H9 (cell line): ENCODE measurements at regions not wholly inside any gene's neighbourhood (a gene's known extent, or its start where the extent isn't known, plus 50 kb on each side); places are given as distances from the start of the nearest gene placed in this dataset.

ENCODE experiments used
- DNase-seq: peaks from one replicate; pipeline ENCODE4 v3.0.0-alpha.2; 2017
- H2AFZ ChIP-seq: one replicate; pipeline ENCODE4 v1.6.1; 2013; ENCODE audit warnings: mild to moderate bottlenecking, low read length, control low read depth, moderate library complexity
- H2AK5ac ChIP-seq: 2 replicates; pipeline ENCODE4 v1.6.1; 2013; ENCODE audit warnings: low read length, control low read depth, mixed read lengths; ENCODE audit not compliant: insufficient read length
- H2BK120ac ChIP-seq: one replicate; pipeline ENCODE4 v1.6.1; 2013; ENCODE audit warnings: low read depth, mild to moderate bottlenecking, low read length, control low read depth, inconsistent platforms; ENCODE audit not compliant: poor library complexity, severe bottlenecking
- H2BK12ac ChIP-seq: 2 replicates; pipeline ENCODE4 v1.6.1; 2013; ENCODE audit warnings: low read length, control low read depth, mixed read lengths, low read depth; ENCODE audit not compliant: insufficient read length
- H2BK15ac ChIP-seq: 2 replicates; pipeline ENCODE4 v1.6.1; 2013; ENCODE audit warnings: low read depth, low read length, control low read depth
- H2BK20ac ChIP-seq: one replicate; pipeline ENCODE4 v1.6.1; 2013; ENCODE audit warnings: low read depth, mild to moderate bottlenecking, low read length, control low read depth, inconsistent platforms; ENCODE audit not compliant: poor library complexity, severe bottlenecking
- H2BK5ac ChIP-seq: 2 replicates; pipeline ENCODE4 v1.6.1; 2013; ENCODE audit warnings: low read length, control low read depth, mixed read lengths; ENCODE audit not compliant: insufficient read length
- H3K14ac ChIP-seq: 2 replicates; pipeline ENCODE4 v1.6.1; 2013; ENCODE audit warnings: low read length, control low read depth; ENCODE audit not compliant: insufficient read depth
- H3K18ac ChIP-seq: 2 replicates; pipeline ENCODE4 v1.6.1; 2013; ENCODE audit warnings: low read depth, mild to moderate bottlenecking, mixed read lengths, low read length, control low read depth; ENCODE audit not compliant: insufficient read length
- H3K23ac ChIP-seq: 2 replicates; pipeline ENCODE4 v1.6.1; 2013; ENCODE audit warnings: low read length, control low read depth, mixed read lengths, low read depth; ENCODE audit not compliant: insufficient read length
- H3K23me2 ChIP-seq: 2 replicates; pipeline ENCODE4 v1.6.1; 2013; ENCODE audit warnings: low read depth, mild to moderate bottlenecking, mixed read lengths, low read length, control low read depth; ENCODE audit not compliant: insufficient read length, poor library complexity, severe bottlenecking
- H3K27ac ChIP-seq: 2 replicates; pipeline ENCODE4 v1.5.1; 2013; ENCODE audit warnings: low read length, control low read depth, mixed read lengths, low read depth; ENCODE audit not compliant: insufficient read length
- H3K27me3 ChIP-seq: 2 replicates; pipeline ENCODE4 v1.6.1; 2013; ENCODE audit warnings: low read length, control low read depth, inconsistent platforms; ENCODE audit not compliant: insufficient read depth
- H3K4ac ChIP-seq: 2 replicates; pipeline ENCODE4 v1.6.1; 2013; ENCODE audit warnings: low read depth, mild to moderate bottlenecking, control low read depth, inconsistent platforms, low read length, moderate library complexity
- H3K4me1 ChIP-seq: 2 replicates; pipeline ENCODE4 v1.6.1; 2013; ENCODE audit warnings: low read length, control low read depth, inconsistent platforms; ENCODE audit not compliant: insufficient read depth
- H3K4me2 ChIP-seq: 2 replicates; pipeline ENCODE4 v1.6.1; 2013; ENCODE audit warnings: low read length, control low read depth, mixed read lengths; ENCODE audit not compliant: insufficient read length, insufficient read depth
- H3K56ac ChIP-seq: 2 replicates; pipeline ENCODE4 v1.6.1; 2013; ENCODE audit warnings: low read depth, mild to moderate bottlenecking, mixed read lengths, low read length, control low read depth; ENCODE audit not compliant: insufficient read length
- H3K79me1 ChIP-seq: 2 replicates; pipeline ENCODE4 v1.6.1; 2013; ENCODE audit warnings: low read depth, mild to moderate bottlenecking, moderate library complexity, low read length, control low read depth, inconsistent platforms; ENCODE audit not compliant: insufficient read depth, poor library complexity, severe bottlenecking
- H3K79me2 ChIP-seq: 2 replicates; pipeline ENCODE4 v1.6.1; 2013; ENCODE audit warnings: low read length, control low read depth, inconsistent platforms; ENCODE audit not compliant: insufficient read depth
- H3K9ac ChIP-seq: 2 replicates; pipeline ENCODE4 v1.6.1; 2013; ENCODE audit warnings: low read length, control low read depth, mixed read lengths; ENCODE audit not compliant: insufficient read length; ENCODE audit errors: extremely low read depth
- H3K9me3 ChIP-seq: one replicate; pipeline ENCODE4 v1.6.1; 2013; ENCODE audit warnings: low read depth, low read length, inconsistent platforms; ENCODE audit not compliant: control insufficient read depth
- H3T11ph ChIP-seq: one replicate; pipeline ENCODE4 v1.6.1; 2013; ENCODE audit warnings: mild to moderate bottlenecking, low read length, control low read depth, inconsistent platforms
- H4K20me1 ChIP-seq: one replicate; pipeline ENCODE4 v1.6.1; 2013; ENCODE audit not compliant: control insufficient read depth, insufficient read length, insufficient read depth
- H4K5ac ChIP-seq: 2 replicates; pipeline ENCODE4 v1.6.1; 2013; ENCODE audit warnings: low read depth, mild to moderate bottlenecking, mixed read lengths, low read length, control low read depth; ENCODE audit not compliant: insufficient read length
- H4K8ac ChIP-seq: replicated peaks from 2 replicates; pipeline ENCODE4 v1.6.1; 2013; ENCODE audit warnings: low read length, control low read depth, mixed read lengths, low read depth; ENCODE audit not compliant: insufficient read length
- H4K91ac ChIP-seq: 2 replicates; pipeline ENCODE4 v1.6.1; 2013; ENCODE audit warnings: low read depth, mild to moderate bottlenecking, moderate library complexity, mixed read lengths, low read length, control low read depth; ENCODE audit not compliant: insufficient read length
- H3K27ac Mint-ChIP-seq, 3 experiments: 2 replicates in 2 of 3; 3 replicates in 1 of 3; pipeline ENCODE4 v1.8.0; 2020 to 2021; ENCODE audit warnings: mixed read lengths in 3 of 3, mild to moderate bottlenecking in 1 of 3, moderate library complexity in 1 of 3
- H3K27me3 Mint-ChIP-seq: 2 replicates; pipeline ENCODE4 v1.8.0; 2021; ENCODE audit warnings: low read depth, mild to moderate bottlenecking, moderate library complexity, mixed read lengths
- H3K36me3 Mint-ChIP-seq, 3 experiments: 2 replicates in 2 of 3; 3 replicates in 1 of 3; pipeline ENCODE4 v1.8.0; 2020 to 2021; ENCODE audit warnings: low read depth in 3 of 3, mixed read lengths in 3 of 3; ENCODE audit not compliant: insufficient read depth in 1 of 3
- H3K4me1 Mint-ChIP-seq, 2 experiments: 2 replicates each; pipeline ENCODE4 v1.8.0; 2020; ENCODE audit warnings: mixed read lengths in 2 of 2
- H3K4me3 Mint-ChIP-seq, 2 experiments: 2 replicates in 1 of 2; 3 replicates in 1 of 2; pipeline ENCODE4 v1.8.0; 2020 to 2021; ENCODE audit warnings: mild to moderate bottlenecking in 2 of 2, mixed read lengths in 2 of 2, moderate library complexity in 1 of 2
- H3K9me3 Mint-ChIP-seq, 2 experiments: 2 replicates in 1 of 2; 3 replicates in 1 of 2; pipeline ENCODE4 v1.8.0; 2020; ENCODE audit warnings: mild to moderate bottlenecking in 2 of 2, mixed read lengths in 2 of 2, moderate library complexity in 1 of 2
- CTCF ChIP-seq: fragments of 200-600 bp; sonication (generic); conservative IDR thresholded peaks from 3 replicates; pipeline ENCODE4 v1.8.0; 2021; ENCODE audit warnings: antibody characterized with exemption, mild to moderate bottlenecking
- WGBS: extraction: QIAGEN DNeasy Blood & Tissue Kit; methylation state at CpG from one replicate; pipeline ENCODE4 v1.1.7; 2013; ENCODE audit warnings: missing lambda C conversion rate, low lambda C conversion rate, mixed read lengths; ENCODE audit not compliant: insufficient read length; ENCODE audit errors: extremely low coverage; 5-methylcytosine and 5-hydroxymethylcytosine counted together

- H3K9me3 Mint-ChIP-seq = peaks cover 8 to 18% of the 10 kb centered on the region in 2 experiments
- Histone ChIP-seq H3K9ac (no peak overlapping the region), H2BK12ac (no peak overlapping the region), H3T11ph (no peak overlapping the region), H4K5ac (no peak overlapping the region), H4K8ac (no peak overlapping the region), H3K9me3 (peaks cover 2% of the 10 kb centered on the region), H3K14ac (no peak overlapping the region), H3K18ac (no peak overlapping the region), H4K20me1 (no peaks in the 10 kb centered on the region), H3K23ac (no peak overlapping the region), H2BK20ac (no peak overlapping the region), H2BK5ac (no peak overlapping the region), H3K23me2 (no peaks in the 10 kb centered on the region), H3K4ac (no peak overlapping the region), H2BK120ac (no peak overlapping the region), H3K79me2 (no peaks in the 10 kb centered on the region), H4K91ac (no peak overlapping the region), H3K56ac (no peak overlapping the region), H2AK5ac (no peak overlapping the region), H3K4me1 (no peaks in the 10 kb centered on the region; the same call in 1 of the 2 replicates), H3K4me2 (no peak overlapping the region), H3K79me1 (no peaks in the 10 kb centered on the region), H2AFZ (no peak overlapping the region), H2BK15ac (no peak overlapping the region), H3K27ac (no peak overlapping the region), H3K27me3 (no peaks in the 10 kb centered on the region)
- peak overlapping the region in 1 of 3 experiments; percentile 25; a peak in 1 of 7 replicates for H3K27ac Mint-ChIP-seq
- no peaks in the 10 kb centered on the region for H3K27me3 Mint-ChIP-seq
- no peak for TF ChIP-seq CTCF
- no peak for DNase-seq
- H3K36me3 Mint-ChIP-seq = peaks cover 0 to 11% (median 6%) of the 10 kb centered on the region in 3 experiments; a peak in 6 of 7 replicates
- no CpG with 5 or more reads among the region's 4 CpGs for WGBS
- H3K4me3 Mint-ChIP-seq = no peak overlapping the region
- H3K4me1 Mint-ChIP-seq = peaks cover 10% of the 10 kb centered on the region in 2 experiments
Measured at GRCh38 chr4:175460414-175460813, 351.6 kb downstream of the GPM6A start.
